Keratinocyte (primary cell): ENCODE measurements at regions not wholly inside any gene's neighbourhood (a gene's known extent, or its start where the extent isn't known, plus 50 kb on each side); places are given as distances from the start of the nearest gene placed in this dataset.

Experiments
- EZH2 ChIP-seq: IDR thresholded peaks from one replicate; pipeline ENCODE4 v1.6.1; 2012; ENCODE audit warnings: inconsistent platforms, mild to moderate bottlenecking, low read length, moderate library complexity
- TF ChIP-seq, protein P1 (sequence below), 3 experiments: IDR thresholded peaks in 1 of 3; conservative IDR thresholded peaks in 1 of 3; optimal IDR thresholded peaks in 1 of 3; 2 replicates in 2 of 3; 3 replicates in 1 of 3; pipeline versions ENCODE3 to v1.5.1; 2011; ENCODE audit warnings: low read length in 3 of 3, mild to moderate bottlenecking in 3 of 3, moderate library complexity in 2 of 3, control low read depth in 1 of 3, inconsistent platforms in 1 of 3; ENCODE audit not compliant: insufficient read depth in 2 of 3; ENCODE audit errors: extremely low read depth in 1 of 3

DNA sequence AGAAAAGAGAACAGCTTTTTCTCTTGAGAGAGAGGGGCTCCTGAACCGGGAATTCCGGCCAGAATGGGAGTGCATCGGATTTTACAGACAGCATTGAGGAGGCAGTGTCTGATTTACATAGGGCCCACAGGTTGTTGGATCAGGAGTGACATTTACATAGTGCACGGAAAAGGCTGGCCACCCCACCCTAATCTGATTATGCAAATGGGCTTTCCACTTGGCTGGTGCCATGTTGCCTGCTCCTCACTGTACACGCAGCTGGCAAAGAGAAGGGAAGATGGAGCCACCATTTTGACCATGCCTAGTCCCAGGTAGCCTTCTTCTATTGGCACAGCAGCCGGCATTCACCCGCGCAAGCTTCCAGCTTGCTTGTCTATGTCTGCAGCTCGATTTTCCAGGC is 77.5 kb upstream of the FAM171A1 start:
- TF ChIP-seq, protein P1, sequence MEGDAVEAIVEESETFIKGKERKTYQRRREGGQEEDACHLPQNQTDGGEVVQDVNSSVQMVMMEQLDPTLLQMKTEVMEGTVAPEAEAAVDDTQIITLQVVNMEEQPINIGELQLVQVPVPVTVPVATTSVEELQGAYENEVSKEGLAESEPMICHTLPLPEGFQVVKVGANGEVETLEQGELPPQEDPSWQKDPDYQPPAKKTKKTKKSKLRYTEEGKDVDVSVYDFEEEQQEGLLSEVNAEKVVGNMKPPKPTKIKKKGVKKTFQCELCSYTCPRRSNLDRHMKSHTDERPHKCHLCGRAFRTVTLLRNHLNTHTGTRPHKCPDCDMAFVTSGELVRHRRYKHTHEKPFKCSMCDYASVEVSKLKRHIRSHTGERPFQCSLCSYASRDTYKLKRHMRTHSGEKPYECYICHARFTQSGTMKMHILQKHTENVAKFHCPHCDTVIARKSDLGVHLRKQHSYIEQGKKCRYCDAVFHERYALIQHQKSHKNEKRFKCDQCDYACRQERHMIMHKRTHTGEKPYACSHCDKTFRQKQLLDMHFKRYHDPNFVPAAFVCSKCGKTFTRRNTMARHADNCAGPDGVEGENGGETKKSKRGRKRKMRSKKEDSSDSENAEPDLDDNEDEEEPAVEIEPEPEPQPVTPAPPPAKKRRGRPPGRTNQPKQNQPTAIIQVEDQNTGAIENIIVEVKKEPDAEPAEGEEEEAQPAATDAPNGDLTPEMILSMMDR (optimal IDR thresholded peaks at IDR 0.05 in 1 of 3, IDR thresholded peaks at IDR 0.05 in 1 of 3, conservative IDR thresholded peaks at IDR 0.05 in 1 of 3; ENCODE audit: extremely low read depth in 1 of 3, insufficient read depth in 2 of 3, low read length in 3 of 3), result no peak
- no peak for TF ChIP-seq EZH2
